Endodermal cell (in vitro differentiated cells): ENCODE measurements at regions not wholly inside any gene's neighbourhood (a gene's known extent, or its start where the extent isn't known, plus 50 kb on each side); places are given as distances from the start of the nearest gene placed in this dataset.
A peak's percentile ranks its signal among the peaks of the same experiment; 100 is the strongest.

Source experiments
- DNase-seq: peaks from one replicate; pipeline ENCODE4 v3.0.0-alpha.2; 2017
- H3K27ac ChIP-seq: 2 replicates; pipeline ENCODE4 v1.5.1; 2013; ENCODE audit warnings: mild to moderate bottlenecking, low read depth, low read length, moderate library complexity
- H3K27me3 ChIP-seq: 2 replicates; pipeline ENCODE4 v1.6.1; 2013; ENCODE audit warnings: mild to moderate bottlenecking, low read length, moderate library complexity; ENCODE audit not compliant: insufficient read depth, control insufficient read depth, poor library complexity, severe bottlenecking
- H3K36me3 ChIP-seq: 2 replicates; pipeline ENCODE4 v1.7.0; 2013; ENCODE audit warnings: mild to moderate bottlenecking, low read length, moderate library complexity; ENCODE audit not compliant: control insufficient read depth, insufficient read depth
- H3K4me1 ChIP-seq: one replicate; pipeline ENCODE4 v1.7.0; 2013; ENCODE audit warnings: low read length; ENCODE audit not compliant: control insufficient read depth, insufficient read depth
- H3K4me3 ChIP-seq: 2 replicates; pipeline ENCODE4 v1.5.1; 2013; ENCODE audit warnings: mild to moderate bottlenecking, low read length, moderate library complexity
- H3K9ac ChIP-seq: 2 replicates; pipeline ENCODE4 v1.6.1; 2013; ENCODE audit warnings: mild to moderate bottlenecking, low read length, moderate library complexity; ENCODE audit not compliant: poor library complexity, severe bottlenecking; ENCODE audit errors: extremely low read depth
- H3K9me3 ChIP-seq: 2 replicates; pipeline ENCODE4 v1.6.1; 2013; ENCODE audit warnings: mild to moderate bottlenecking, low read length, moderate library complexity; ENCODE audit not compliant: control insufficient read depth
- H3K27ac Mint-ChIP-seq: 2 replicates; pipeline ENCODE4 v1.8.0; 2020; ENCODE audit warnings: mixed read lengths
- H3K27me3 Mint-ChIP-seq: 2 replicates; pipeline ENCODE4 v1.8.0; 2021; ENCODE audit warnings: mild to moderate bottlenecking, mixed read lengths; ENCODE audit not compliant: insufficient read depth
- H3K36me3 Mint-ChIP-seq: 2 replicates; pipeline ENCODE4 v1.8.0; 2020; ENCODE audit warnings: low read depth, mixed read lengths
- H3K4me1 Mint-ChIP-seq: 2 replicates; pipeline ENCODE4 v1.8.0; 2020; ENCODE audit warnings: mixed read lengths
- H3K4me3 Mint-ChIP-seq: 2 replicates; pipeline ENCODE4 v1.8.0; 2020; ENCODE audit warnings: mild to moderate bottlenecking, moderate library complexity, mixed read lengths
- H3K9me3 Mint-ChIP-seq: 2 replicates; pipeline ENCODE4 v1.8.0; 2020; ENCODE audit warnings: mild to moderate bottlenecking, mixed read lengths
- WGBS, 2 experiments: methylation state at CpG; one replicate each; pipeline versions ENCODE4 v1.1.5 to v1.1.7; 2013; ENCODE audit warnings: missing lambda C conversion rate in 2 of 2, mixed read lengths in 1 of 2; ENCODE audit not compliant: insufficient coverage in 1 of 2, insufficient read length in 1 of 2; 5-methylcytosine and 5-hydroxymethylcytosine counted together
- TF ChIP-seq, protein P1 (sequence below): fragments of 200-600 bp; sonication (generic); conservative IDR thresholded peaks from 2 replicates; pipeline ENCODE4 v1.5.0; 2021; ENCODE audit warnings: antibody characterized with exemption, mild to moderate bottlenecking

DNA sequence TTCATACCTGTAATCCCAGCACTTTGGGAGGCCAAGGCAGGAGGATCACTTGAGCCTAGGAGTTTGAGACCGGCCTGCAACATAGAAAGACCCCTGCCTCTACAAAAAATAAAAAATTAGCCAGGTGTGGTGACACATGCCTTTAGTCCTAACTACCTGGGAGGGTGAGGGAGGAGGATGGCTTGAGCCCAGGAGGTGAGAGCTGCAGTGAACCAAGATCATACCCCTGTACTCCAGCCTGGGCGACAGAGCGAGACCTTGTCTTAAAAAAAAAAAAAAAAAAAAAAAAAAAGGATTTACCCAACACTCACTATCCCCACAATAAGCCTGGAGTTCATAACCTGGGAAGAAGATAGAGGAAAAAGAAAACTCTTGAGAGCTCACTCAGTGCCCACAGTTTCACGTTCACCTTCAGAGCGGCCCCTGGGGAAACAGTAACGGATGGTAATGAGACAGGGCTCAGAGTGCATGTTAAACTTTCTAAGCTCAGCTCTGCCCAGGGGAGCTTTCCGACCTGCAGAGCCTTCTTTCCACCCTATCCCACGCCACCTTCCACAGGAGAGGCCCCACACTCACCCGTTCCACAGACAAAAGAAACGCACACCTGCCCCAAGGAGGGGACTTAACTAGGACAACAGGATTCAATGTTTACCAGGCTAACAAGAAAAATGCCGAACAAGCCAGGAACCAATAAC lies 259.8 kb upstream of the KLF14 start:
- Mint-ChIP-seq H3K36me3 (peaks cover 1% of the 10 kb centered on the region), H3K4me1 (peaks cover 10% of the 10 kb centered on the region), H3K9me3 (no peaks in the 10 kb centered on the region), H3K4me3 (no peak overlapping the region), H3K27ac (peak overlapping the region; percentile 8), H3K27me3 (no peaks in the 10 kb centered on the region)
- Histone ChIP-seq H3K9ac (no peak overlapping the region), H3K36me3 (no peaks in the 10 kb centered on the region), H3K4me3 (no peak overlapping the region), H3K9me3 (no peaks in the 10 kb centered on the region), H3K4me1 (no peaks in the 10 kb centered on the region), H3K27ac (no peak overlapping the region), H3K27me3 (no peaks in the 10 kb centered on the region)
- 91 to 100% methylated on average over 6 to 9 of the region's 11 CpGs for WGBS, 2 experiments
- TF ChIP-seq, protein P1, sequence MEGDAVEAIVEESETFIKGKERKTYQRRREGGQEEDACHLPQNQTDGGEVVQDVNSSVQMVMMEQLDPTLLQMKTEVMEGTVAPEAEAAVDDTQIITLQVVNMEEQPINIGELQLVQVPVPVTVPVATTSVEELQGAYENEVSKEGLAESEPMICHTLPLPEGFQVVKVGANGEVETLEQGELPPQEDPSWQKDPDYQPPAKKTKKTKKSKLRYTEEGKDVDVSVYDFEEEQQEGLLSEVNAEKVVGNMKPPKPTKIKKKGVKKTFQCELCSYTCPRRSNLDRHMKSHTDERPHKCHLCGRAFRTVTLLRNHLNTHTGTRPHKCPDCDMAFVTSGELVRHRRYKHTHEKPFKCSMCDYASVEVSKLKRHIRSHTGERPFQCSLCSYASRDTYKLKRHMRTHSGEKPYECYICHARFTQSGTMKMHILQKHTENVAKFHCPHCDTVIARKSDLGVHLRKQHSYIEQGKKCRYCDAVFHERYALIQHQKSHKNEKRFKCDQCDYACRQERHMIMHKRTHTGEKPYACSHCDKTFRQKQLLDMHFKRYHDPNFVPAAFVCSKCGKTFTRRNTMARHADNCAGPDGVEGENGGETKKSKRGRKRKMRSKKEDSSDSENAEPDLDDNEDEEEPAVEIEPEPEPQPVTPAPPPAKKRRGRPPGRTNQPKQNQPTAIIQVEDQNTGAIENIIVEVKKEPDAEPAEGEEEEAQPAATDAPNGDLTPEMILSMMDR = no peak
- DNase-seq = no peak

DNA sequence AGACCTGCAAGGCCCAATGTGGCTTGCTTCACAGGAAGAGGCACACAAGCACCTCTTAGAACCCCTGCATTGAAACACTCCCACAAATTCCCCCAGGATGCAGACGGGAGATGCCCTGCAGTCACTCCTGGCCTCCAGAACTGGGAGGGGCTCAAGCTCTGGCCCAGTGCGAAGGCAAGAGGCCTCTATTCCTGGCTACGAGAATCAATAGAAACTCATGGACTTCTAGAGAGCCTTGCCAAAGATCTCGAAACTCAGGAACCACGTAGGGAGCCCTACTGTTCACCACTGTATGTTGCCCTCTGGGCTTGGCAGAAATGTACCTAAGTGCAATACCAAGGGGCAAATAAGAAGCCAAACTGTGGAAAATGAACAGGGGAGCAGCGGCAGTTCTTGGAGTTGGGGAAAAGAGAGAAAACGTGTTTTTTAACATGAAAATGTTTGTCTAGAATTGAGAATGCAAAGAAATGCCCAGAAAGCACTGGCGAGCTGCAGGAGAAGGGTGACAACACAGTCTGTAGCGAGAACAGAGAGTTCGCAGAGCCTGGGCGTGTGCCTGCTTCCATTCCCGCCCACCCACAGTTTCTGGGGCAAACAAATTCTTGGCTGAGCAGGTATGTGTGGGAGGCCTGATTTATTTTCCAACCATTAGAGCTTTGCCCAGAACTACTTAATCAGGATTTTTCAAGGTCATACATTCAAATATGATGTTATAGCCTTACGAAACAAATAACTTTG lies 260.5 kb upstream of the KLF14 start:
- Mint-ChIP-seq H3K4me3 (no peak overlapping the region), H3K9me3 (no peaks in the 10 kb centered on the region), H3K27me3 (no peaks in the 10 kb centered on the region), H3K4me1 (peaks cover 10% of the 10 kb centered on the region), H3K27ac (peak overlapping the region; percentile 8), H3K36me3 (peaks cover 1% of the 10 kb centered on the region)
- Histone ChIP-seq H3K27ac (no peak overlapping the region), H3K36me3 (no peaks in the 10 kb centered on the region), H3K4me1 (no peaks in the 10 kb centered on the region), H3K27me3 (no peaks in the 10 kb centered on the region), H3K4me3 (no peak overlapping the region), H3K9ac (no peak overlapping the region), H3K9me3 (no peaks in the 10 kb centered on the region)
- peak; percentile 53 for DNase-seq
- TF ChIP-seq, protein P1 = no peak
- 89 to 91% methylated on average over 7 to 13 of the region's 13 CpGs for WGBS, 2 experiments

DNA sequence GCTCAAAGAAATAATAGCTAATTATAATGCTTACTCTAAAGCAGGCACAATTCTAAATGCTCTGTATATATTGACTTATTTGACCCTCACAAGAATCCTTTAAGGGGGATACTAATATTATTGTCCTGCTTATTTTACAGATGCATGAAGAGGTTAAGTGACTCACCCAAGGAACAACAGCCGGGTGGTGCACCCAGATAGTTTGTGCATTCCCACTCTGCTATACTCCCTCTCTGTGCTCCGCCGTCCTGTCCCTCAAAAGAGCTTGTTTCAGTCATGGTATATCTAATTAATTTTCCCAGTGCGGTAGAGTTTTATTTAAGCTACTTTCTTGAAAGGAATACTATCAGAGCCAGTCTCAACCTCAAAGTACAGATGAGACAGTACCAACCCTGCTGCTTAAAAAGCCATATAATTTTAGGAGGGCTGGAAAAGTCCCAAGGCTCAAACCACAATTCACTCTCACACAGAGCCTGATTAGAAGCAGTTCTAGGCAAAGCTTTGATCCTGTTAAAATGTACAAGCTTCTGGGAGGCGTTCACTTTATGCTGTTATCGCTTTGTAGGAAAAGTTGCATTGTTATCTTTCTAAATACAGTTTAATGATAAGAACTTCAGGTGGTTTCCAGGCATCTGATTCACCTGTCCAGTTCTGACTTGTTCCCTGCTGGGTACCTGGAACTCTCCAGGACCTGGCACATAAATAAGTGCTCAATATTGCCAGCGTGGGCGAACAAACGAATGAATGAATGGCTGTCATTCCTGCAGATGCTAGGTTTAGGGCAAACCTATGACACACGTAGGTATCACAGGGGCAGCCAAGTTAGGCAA lies 261.5 kb upstream of the KLF14 start:
- H3K4me1 Mint-ChIP-seq = peaks cover 10% of the 10 kb centered on the region
- no peak overlapping the region for H3K4me3 Mint-ChIP-seq
- no peak overlapping the region for H3K4me3 ChIP-seq
- no peaks in the 10 kb centered on the region for H3K36me3 ChIP-seq
- no peak overlapping the region for H3K27ac Mint-ChIP-seq
- no peak overlapping the region for H3K27ac ChIP-seq
- H3K4me1 ChIP-seq = no peaks in the 10 kb centered on the region
- no peaks in the 10 kb centered on the region for H3K27me3 ChIP-seq
- TF ChIP-seq, protein P1 = no peak
- no peaks in the 10 kb centered on the region for H3K27me3 Mint-ChIP-seq
- H3K36me3 Mint-ChIP-seq = peaks cover 1% of the 10 kb centered on the region
- no peaks in the 10 kb centered on the region for H3K9me3 Mint-ChIP-seq
- 83 to 97% methylated on average over 7 to 10 of the region's 10 CpGs for WGBS, 2 experiments
- DNase-seq = no peak
- H3K9ac ChIP-seq = no peak overlapping the region
- no peaks in the 10 kb centered on the region for H3K9me3 ChIP-seq
